Testis (tissue), 2 donors: ENCODE measurements at regions not wholly inside any gene's neighbourhood (a gene's known extent, or its start where the extent isn't known, plus 50 kb on each side); places are given as distances from the start of the nearest gene placed in this dataset.

Experiments used
- DNase-seq: peaks from one replicate; pipeline ENCODE4 v3.0.0-alpha.2; 2019
- H3K27ac ChIP-seq, 2 donors: fragments of 200-600 bp; sonication (generic); one replicate each; pipeline ENCODE4 v1.5.1; 2019
- H3K27me3 ChIP-seq: fragments of 200-600 bp; sonication (generic); one replicate; pipeline ENCODE4 v1.5.1; 2019
- H3K36me3 ChIP-seq: fragments of 200-600 bp; sonication (generic); one replicate; pipeline ENCODE4 v1.5.1; 2017; ENCODE audit warnings: low read depth; ENCODE audit errors: missing control alignments
- H3K4me1 ChIP-seq: fragments of 200-600 bp; sonication (generic); one replicate; pipeline ENCODE4 v1.5.1; 2019
- H3K4me3 ChIP-seq, 2 donors: fragments of 200-600 bp; sonication (generic); one replicate each; pipeline ENCODE4 v1.5.1; 2017 to 2019
- H3K9me3 ChIP-seq: fragments of 200-600 bp; sonication (generic); one replicate; pipeline ENCODE4 v1.5.1; 2017
- CTCF ChIP-seq, 3 experiments: fragments of 450-650 bp in 2 of 3; fragments of 200-600 bp in 1 of 3; sonication (generic) in 1 of 3; IDR thresholded peaks; one replicate each; pipeline ENCODE4 v1.5.1; 2016 to 2019; ENCODE audit warnings: antibody characterized with exemption in 3 of 3, mild to moderate bottlenecking in 2 of 3, moderate library complexity in 1 of 3
- POLR2A ChIP-seq: fragments of 450-650 bp; IDR thresholded peaks from one replicate; pipeline ENCODE4 v1.6.1; 2017; ENCODE audit warnings: antibody characterized with exemption, mild to moderate bottlenecking, moderate library complexity
- WGBS, 2 donors: methylation state at CpG; one replicate each; pipeline ENCODE4 v1.1.5; 2018; 5-methylcytosine and 5-hydroxymethylcytosine counted together
- intact Hi-C: fragments of 100-400 bp; cut with DNase I; formaldehyde crosslinking; loops from one replicate; pipeline ENCODE4 v1.15.1; 2023; ENCODE audit warnings: low total_unique reads

- DNase-seq: no peak
- Histone ChIP-seq H3K9me3 (no peaks in the 10 kb centered on the region), H3K27ac (no peak overlapping the region), H3K27me3 (no peaks in the 10 kb centered on the region), H3K36me3 (no peaks in the 10 kb centered on the region), H3K4me3 (no peak overlapping the region), H3K4me1 (no peaks in the 10 kb centered on the region)
- 88 to 92% methylated on average over 1 of the region's 1 CpG for WGBS, 2 donors
- intact Hi-C loops: no loop called here
- TF ChIP-seq POLR2A (no peak), CTCF (IDR thresholded peaks at IDR 0.05) (no peak)
These were observed 327.3 kb downstream of the SMAD2 start for GRCh38 chr18:47603158-47603557.

DNA sequence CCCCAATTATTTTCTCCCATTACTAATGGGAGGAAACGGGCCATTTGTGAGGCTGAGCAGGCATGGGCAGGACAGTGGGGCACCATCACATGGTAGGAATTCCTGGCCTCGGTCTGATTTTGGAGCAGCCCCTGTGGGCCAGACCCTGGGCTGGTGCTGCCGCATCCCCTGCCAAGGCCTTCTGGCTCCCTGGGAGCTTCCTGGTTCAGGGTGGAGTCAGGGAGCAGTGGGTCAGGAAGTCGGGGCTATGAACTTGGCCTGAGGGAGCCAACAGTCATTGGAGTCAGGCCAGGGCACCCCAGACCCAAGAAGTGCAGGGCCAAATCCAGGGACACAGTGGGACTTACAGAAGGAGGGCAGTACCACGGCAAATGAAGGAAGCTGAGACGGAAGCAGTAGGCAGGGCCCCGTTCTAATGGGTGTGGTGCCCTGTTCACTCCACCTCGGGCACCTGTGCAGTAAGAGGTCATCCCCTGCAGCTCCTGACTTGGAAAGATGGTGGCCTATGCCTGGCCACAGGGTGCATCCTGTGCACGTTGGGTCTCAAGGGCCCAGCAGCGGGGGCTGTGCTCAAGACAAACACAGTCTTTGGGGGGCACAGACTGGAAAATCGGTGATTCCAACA is 328.1 kb downstream of the SMAD2 start:
- Histone ChIP-seq H3K27ac (no peak overlapping the region), H3K4me3 (no peak overlapping the region), H3K9me3 (no peaks in the 10 kb centered on the region), H3K27me3 (no peaks in the 10 kb centered on the region), H3K4me1 (no peaks in the 10 kb centered on the region), H3K36me3 (no peaks in the 10 kb centered on the region)
- no peak for TF ChIP-seq POLR2A
- TF ChIP-seq CTCF (IDR thresholded peaks at IDR 0.05): no peak
- intact Hi-C loops: no loop called here
- DNase-seq: no peak
- 72 to 84% methylated on average over 8 to 11 of the region's 11 CpGs for WGBS, 2 donors

DNA sequence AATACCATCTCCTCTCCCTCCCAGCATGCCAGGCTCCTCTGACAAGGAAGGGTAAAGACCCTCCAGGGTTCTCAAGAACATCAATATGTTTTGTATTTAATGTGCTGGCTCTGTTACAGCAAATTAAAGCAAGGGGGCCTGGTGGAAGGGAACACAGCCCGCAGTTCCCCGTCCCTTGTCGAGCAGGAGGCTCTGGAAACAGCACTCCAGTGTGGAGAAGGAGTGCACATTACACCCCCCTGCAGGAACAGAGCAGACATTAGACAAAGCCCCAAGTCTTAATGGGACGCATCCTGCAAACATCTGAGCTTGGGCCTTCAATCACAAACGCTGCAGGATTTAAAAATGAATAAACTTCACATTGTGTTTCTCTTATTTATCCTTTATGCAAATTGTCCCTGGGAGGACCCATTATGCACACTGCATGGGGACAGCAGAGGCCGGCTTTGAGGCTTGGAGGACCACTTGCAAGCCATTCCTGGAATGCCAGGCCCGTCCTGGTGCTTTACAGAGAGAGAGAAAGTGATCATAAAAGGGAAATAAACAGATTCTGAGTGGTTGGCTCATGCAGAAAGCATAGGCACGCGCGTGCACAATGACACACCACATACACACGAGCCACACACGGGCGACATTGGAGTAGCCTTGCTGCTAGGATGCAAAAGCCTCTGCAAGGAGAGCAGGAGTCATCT is 328.7 kb downstream of the SMAD2 start:
- H3K27ac ChIP-seq: no peak overlapping the region
- no peaks in the 10 kb centered on the region for H3K27me3 ChIP-seq
- H3K9me3 ChIP-seq: no peaks in the 10 kb centered on the region
- 71 to 76% methylated on average over 13 of the region's 13 CpGs for WGBS, 2 donors
- no peak for TF ChIP-seq POLR2A
- TF ChIP-seq CTCF (IDR thresholded peaks at IDR 0.05): no peak
- no peak for DNase-seq
- H3K36me3 ChIP-seq: no peaks in the 10 kb centered on the region
- intact Hi-C loops: no loop called here
- no peak overlapping the region for H3K4me3 ChIP-seq
- no peaks in the 10 kb centered on the region for H3K4me1 ChIP-seq

GRCh38 chr18:47595831-47596501 is 334.5 kb downstream of the SMAD2 start:
- Histone ChIP-seq H3K9me3 (no peaks in the 10 kb centered on the region), H3K4me1 (no peaks in the 10 kb centered on the region), H3K27ac (no peak overlapping the region), H3K4me3 (no peak overlapping the region), H3K36me3 (no peaks in the 10 kb centered on the region), H3K27me3 (no peaks in the 10 kb centered on the region)
- TF ChIP-seq CTCF (IDR thresholded peaks at IDR 0.05): no peak
- TF ChIP-seq POLR2A: no peak
- WGBS, 2 donors: 11 to 30% methylated on average over 2 of the region's 2 CpGs
- no peak for DNase-seq
- intact Hi-C loops: no loop called here
